GM12865 (cell line): ENCODE measurements at regions not wholly inside any gene's neighbourhood (a gene's known extent, or its start where the extent isn't known, plus 50 kb on each side); places are given as distances from the start of the nearest gene placed in this dataset.

ENCODE experiments used
- DNase-seq: peaks from one replicate; pipeline ENCODE4 v3.0.0; 2010; ENCODE audit warnings: low read depth
- H3K4me3 ChIP-seq: 2 replicates; pipeline ENCODE4 v1.5.1; 2011; ENCODE audit warnings: mild to moderate bottlenecking, low read depth, low read length, control low read depth
- CTCF ChIP-seq: IDR thresholded peaks from 2 replicates; pipeline ENCODE4 v1.5.1; 2011; ENCODE audit warnings: low read length, control low read depth, low read depth, inconsistent platforms; ENCODE audit not compliant: insufficient read depth; ENCODE audit errors: missing control alignments

- DNase-seq = no peak
- no peak overlapping the region for H3K4me3 ChIP-seq
- no peak for TF ChIP-seq CTCF
These were observed 131.7 kb downstream of the MYCN start for GRCh38 chr2:16071865-16072637.

- DNase-seq = no peak
- no peak for TF ChIP-seq CTCF
- no peak overlapping the region for H3K4me3 ChIP-seq
These were observed 130.9 kb downstream of the MYCN start for GRCh38 chr2:16071039-16071864.

GRCh38 chr2:16070648-16070971 is 130.3 kb downstream of the MYCN start:
- H3K4me3 ChIP-seq = no peak overlapping the region
- DNase-seq = no peak

GRCh38 chr2:16069933-16070647 is 129.7 kb downstream of the MYCN start:
- no peak for TF ChIP-seq CTCF
- no peak overlapping the region for H3K4me3 ChIP-seq
- DNase-seq = no peak

More at GRCh38 chr2:16070648-16070971, 130.3 kb downstream of the MYCN start:
- no peak for TF ChIP-seq CTCF

GRCh38 chr2:16069663-16069932 is 129.2 kb downstream of the MYCN start:
- no peak overlapping the region for H3K4me3 ChIP-seq
- no peak for TF ChIP-seq CTCF
- no peak for DNase-seq

GRCh38 chr2:16068552-16068940 is 128.2 kb downstream of the MYCN start:
- no peak overlapping the region for H3K4me3 ChIP-seq
- no peak for DNase-seq
- no peak for TF ChIP-seq CTCF
